ENCODE measurements at regions not wholly inside any gene's neighbourhood (a gene's known extent, or its start where the extent isn't known, plus 50 kb on each side); places are given as distances from the start of the nearest gene placed in this dataset.

DNA sequence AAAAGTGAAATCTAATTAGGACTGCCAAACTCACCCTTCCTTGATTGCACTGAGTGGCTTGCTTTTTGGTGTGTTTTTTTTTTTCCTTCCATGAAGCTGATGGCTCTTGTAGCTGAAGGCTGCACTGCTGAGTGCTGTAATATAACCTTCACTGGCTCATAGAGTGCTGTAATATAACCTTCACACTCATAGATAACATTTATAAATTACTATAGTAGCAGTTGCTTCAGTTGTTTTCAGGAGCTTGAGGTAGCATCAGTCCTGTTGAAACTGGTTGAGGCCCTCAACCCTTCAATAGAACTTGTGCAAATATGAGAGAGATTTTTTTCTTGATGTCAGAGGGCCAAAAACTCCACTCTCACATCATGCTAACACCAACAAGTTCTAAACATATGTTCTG, 404.9 kb upstream of the MBL2 start:
- Histone ChIP-seq H4K20me1 (ENCODE audit: insufficient read depth) (no peaks in the 10 kb centered on the region), H3K9me3 (ENCODE audit: low read length) (no peaks in the 10 kb centered on the region), H3K4me3 (ENCODE audit: low read length) (no peak overlapping the region), H3F3A (ENCODE audit: insufficient read depth, low read length, poor library complexity, severe bottlenecking) (no peaks in the 10 kb centered on the region), H3K27ac (ENCODE audit: low read length) (no peak overlapping the region), H3K27me3 (ENCODE audit: insufficient read depth, low read depth, low read length) (no peaks in the 10 kb centered on the region), H2AFZ (ENCODE audit: low read depth, low read length) (no peak overlapping the region), H3K9ac (ENCODE audit: low read length) (no peak overlapping the region), H3K79me2 (replicated peaks; ENCODE audit: insufficient read depth, low read length) (no peaks in the 10 kb centered on the region), H3K9me2 (ENCODE audit: insufficient read depth, low read length) (no peaks in the 10 kb centered on the region), H3K36me3 (ENCODE audit: insufficient read depth, low read length) (no peaks in the 10 kb centered on the region), H3K4me2 (ENCODE audit: low read length) (no peak overlapping the region)
- TF ChIP-seq POLR2AphosphoS5 (IDR thresholded peaks at IDR 0.05), result no peak

GRCh38 chr10:53166325-53166724, 393.7 kb upstream of the MBL2 start:
- Histone ChIP-seq H4K20me1 (ENCODE audit: insufficient read depth) (no peaks in the 10 kb centered on the region), H3K27ac (ENCODE audit: low read length) (no peak overlapping the region), H3K9me3 (ENCODE audit: low read length) (no peaks in the 10 kb centered on the region), H3K9me2 (ENCODE audit: insufficient read depth, low read length) (no peaks in the 10 kb centered on the region), H3K36me3 (ENCODE audit: insufficient read depth, low read length) (no peaks in the 10 kb centered on the region), H3K4me3 (ENCODE audit: low read length) (no peak overlapping the region), H3K27me3 (ENCODE audit: insufficient read depth, low read depth, low read length) (no peaks in the 10 kb centered on the region), H3K79me2 (replicated peaks; ENCODE audit: insufficient read depth, low read length) (no peaks in the 10 kb centered on the region), H3K9ac (ENCODE audit: low read length) (no peak overlapping the region), H3K4me2 (ENCODE audit: low read length) (no peak overlapping the region), H3F3A (ENCODE audit: insufficient read depth, low read length, poor library complexity, severe bottlenecking) (no peaks in the 10 kb centered on the region), H2AFZ (ENCODE audit: low read depth, low read length) (no peak overlapping the region)
- TF ChIP-seq, protein P1, sequence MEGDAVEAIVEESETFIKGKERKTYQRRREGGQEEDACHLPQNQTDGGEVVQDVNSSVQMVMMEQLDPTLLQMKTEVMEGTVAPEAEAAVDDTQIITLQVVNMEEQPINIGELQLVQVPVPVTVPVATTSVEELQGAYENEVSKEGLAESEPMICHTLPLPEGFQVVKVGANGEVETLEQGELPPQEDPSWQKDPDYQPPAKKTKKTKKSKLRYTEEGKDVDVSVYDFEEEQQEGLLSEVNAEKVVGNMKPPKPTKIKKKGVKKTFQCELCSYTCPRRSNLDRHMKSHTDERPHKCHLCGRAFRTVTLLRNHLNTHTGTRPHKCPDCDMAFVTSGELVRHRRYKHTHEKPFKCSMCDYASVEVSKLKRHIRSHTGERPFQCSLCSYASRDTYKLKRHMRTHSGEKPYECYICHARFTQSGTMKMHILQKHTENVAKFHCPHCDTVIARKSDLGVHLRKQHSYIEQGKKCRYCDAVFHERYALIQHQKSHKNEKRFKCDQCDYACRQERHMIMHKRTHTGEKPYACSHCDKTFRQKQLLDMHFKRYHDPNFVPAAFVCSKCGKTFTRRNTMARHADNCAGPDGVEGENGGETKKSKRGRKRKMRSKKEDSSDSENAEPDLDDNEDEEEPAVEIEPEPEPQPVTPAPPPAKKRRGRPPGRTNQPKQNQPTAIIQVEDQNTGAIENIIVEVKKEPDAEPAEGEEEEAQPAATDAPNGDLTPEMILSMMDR (IDR thresholded peaks at IDR 0.05; ENCODE audit: poor library complexity, severe bottlenecking), result no peak
- TF ChIP-seq RAD21 (conservative IDR thresholded peaks at IDR 0.05) (no peak), EP300 (conservative IDR thresholded peaks at IDR 0.05; ENCODE audit: poor library complexity, severe bottlenecking) (no peak), REST (IDR thresholded peaks at IDR 0.05; ENCODE audit: borderline replicate concordance) (no peak), SMC3 (conservative IDR thresholded peaks at IDR 0.05; ENCODE audit: poor library complexity) (no peak), EZH2 (IDR thresholded peaks at IDR 0.05; ENCODE audit: borderline replicate concordance, insufficient read depth, low read length, poor library complexity, severe bottlenecking) (no peak), POLR2AphosphoS5 (IDR thresholded peaks at IDR 0.05) (no peak), MXI1 (conservative IDR thresholded peaks at IDR 0.05; ENCODE audit: poor library complexity, severe bottlenecking) (no peak), TAF1 (IDR thresholded peaks at IDR 0.05; ENCODE audit: low read depth) (no peak)

- Histone ChIP-seq H3K27me3 (ENCODE audit: insufficient read depth, low read depth, low read length) (no peaks in the 10 kb centered on the region), H4K20me1 (ENCODE audit: insufficient read depth) (no peaks in the 10 kb centered on the region), H3K36me3 (ENCODE audit: insufficient read depth, low read length) (no peaks in the 10 kb centered on the region), H3K9ac (ENCODE audit: low read length) (no peak overlapping the region), H3K9me3 (ENCODE audit: low read length) (no peaks in the 10 kb centered on the region), H3F3A (ENCODE audit: insufficient read depth, low read length, poor library complexity, severe bottlenecking) (no peaks in the 10 kb centered on the region), H3K4me2 (ENCODE audit: low read length) (no peak overlapping the region), H3K79me2 (replicated peaks; ENCODE audit: insufficient read depth, low read length) (no peaks in the 10 kb centered on the region), H3K27ac (ENCODE audit: low read length) (no peak overlapping the region), H3K9me2 (ENCODE audit: insufficient read depth, low read length) (no peaks in the 10 kb centered on the region), H2AFZ (ENCODE audit: low read depth, low read length) (no peak overlapping the region), H3K4me3 (ENCODE audit: low read length) (no peak overlapping the region)
- TF ChIP-seq SMC3 (conservative IDR thresholded peaks at IDR 0.05; ENCODE audit: poor library complexity) (no peak), TAF1 (IDR thresholded peaks at IDR 0.05; ENCODE audit: low read depth) (no peak), POLR2AphosphoS5 (IDR thresholded peaks at IDR 0.05) (no peak), RAD21 (conservative IDR thresholded peaks at IDR 0.05) (no peak), EZH2 (IDR thresholded peaks at IDR 0.05; ENCODE audit: borderline replicate concordance, insufficient read depth, low read length, poor library complexity, severe bottlenecking) (no peak), REST (IDR thresholded peaks at IDR 0.05; ENCODE audit: borderline replicate concordance) (no peak)
- TF ChIP-seq, protein P1 (IDR thresholded peaks at IDR 0.05; ENCODE audit: poor library complexity, severe bottlenecking), result no peak
Measured at GRCh38 chr10:53162856-53163255, 390.3 kb upstream of the MBL2 start.
